Panc1 (cell line): ENCODE measurements at regions not wholly inside any gene's neighbourhood (a gene's known extent, or its start where the extent isn't known, plus 50 kb on each side); places are given as distances from the start of the nearest gene placed in this dataset.

Experiments used
- POLR2AphosphoS5 ChIP-seq: IDR thresholded peaks from 2 replicates; pipeline ENCODE4 v1.6.1; 2012; ENCODE audit warnings: mild to moderate bottlenecking, low read depth, low read length, moderate library complexity
- TF ChIP-seq, protein P1 (sequence below): fragments of 450-650 bp; IDR thresholded peaks from 2 replicates; pipeline ENCODE4 v1.5.1; 2017; ENCODE audit warnings: mild to moderate bottlenecking

DNA sequence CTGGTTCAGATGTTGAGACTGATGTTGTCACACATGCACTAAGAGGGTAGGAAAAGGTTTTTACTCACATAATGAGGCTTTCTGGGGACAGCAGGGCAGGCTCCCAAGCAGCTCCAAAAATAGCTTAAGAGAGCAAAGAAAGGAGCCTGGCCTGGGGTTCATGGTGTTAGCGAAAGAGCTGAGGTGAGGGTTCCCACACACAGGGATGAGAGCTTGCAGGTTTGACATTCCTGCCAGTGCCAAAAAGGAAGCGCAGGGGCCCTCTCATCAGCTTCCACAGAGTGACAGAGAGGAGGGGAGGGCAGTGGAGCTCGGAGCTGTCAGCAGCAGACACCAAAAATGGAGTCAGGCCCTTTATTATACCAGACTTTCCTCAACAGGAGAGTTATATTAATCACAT is 65.5 kb upstream of the FAM216B start:
- TF ChIP-seq, protein P1, sequence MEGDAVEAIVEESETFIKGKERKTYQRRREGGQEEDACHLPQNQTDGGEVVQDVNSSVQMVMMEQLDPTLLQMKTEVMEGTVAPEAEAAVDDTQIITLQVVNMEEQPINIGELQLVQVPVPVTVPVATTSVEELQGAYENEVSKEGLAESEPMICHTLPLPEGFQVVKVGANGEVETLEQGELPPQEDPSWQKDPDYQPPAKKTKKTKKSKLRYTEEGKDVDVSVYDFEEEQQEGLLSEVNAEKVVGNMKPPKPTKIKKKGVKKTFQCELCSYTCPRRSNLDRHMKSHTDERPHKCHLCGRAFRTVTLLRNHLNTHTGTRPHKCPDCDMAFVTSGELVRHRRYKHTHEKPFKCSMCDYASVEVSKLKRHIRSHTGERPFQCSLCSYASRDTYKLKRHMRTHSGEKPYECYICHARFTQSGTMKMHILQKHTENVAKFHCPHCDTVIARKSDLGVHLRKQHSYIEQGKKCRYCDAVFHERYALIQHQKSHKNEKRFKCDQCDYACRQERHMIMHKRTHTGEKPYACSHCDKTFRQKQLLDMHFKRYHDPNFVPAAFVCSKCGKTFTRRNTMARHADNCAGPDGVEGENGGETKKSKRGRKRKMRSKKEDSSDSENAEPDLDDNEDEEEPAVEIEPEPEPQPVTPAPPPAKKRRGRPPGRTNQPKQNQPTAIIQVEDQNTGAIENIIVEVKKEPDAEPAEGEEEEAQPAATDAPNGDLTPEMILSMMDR = no peak
- TF ChIP-seq POLR2AphosphoS5 = no peak
